ENCODE measurements at regions not wholly inside any gene's neighbourhood (a gene's known extent, or its start where the extent isn't known, plus 50 kb on each side); places are given as distances from the start of the nearest gene placed in this dataset.

DNA sequence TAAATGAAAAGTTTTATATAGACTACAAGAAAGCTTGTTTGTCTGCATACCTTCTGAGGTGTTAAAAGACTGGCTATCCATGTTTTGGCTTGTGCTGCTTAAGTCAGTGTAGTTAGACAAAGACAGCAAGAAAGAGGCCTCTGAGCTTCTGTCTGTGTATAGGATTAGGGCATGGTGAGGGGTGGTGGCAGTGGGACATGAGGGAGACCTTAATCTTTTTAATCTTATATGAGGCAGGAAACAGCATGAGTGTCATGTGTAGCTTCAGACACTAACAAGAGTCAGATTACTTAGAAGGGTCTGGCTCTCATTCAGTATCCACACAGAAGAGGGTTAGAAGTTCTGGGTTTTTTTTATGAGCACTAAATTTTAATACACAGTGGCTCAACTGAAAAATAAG, 213.3 kb downstream of the GABRG1 start:
- Histone ChIP-seq H3K36me3 (ENCODE audit: control insufficient read depth in 1 of 2, insufficient read depth in 2 of 2, low read length in 2 of 2) (no peaks in the 10 kb centered on the region), H3K27ac (ENCODE audit: low read length) (no peak overlapping the region), H3K4me3 (ENCODE audit: low read depth in 1 of 2, low read length in 2 of 2) (no peak overlapping the region), H3K4me1 (ENCODE audit: control insufficient read depth in 1 of 2, insufficient read depth in 2 of 2, low read length in 2 of 2) (no peaks in the 10 kb centered on the region), H3K9me3 (ENCODE audit: control insufficient read depth in 1 of 2, low read length in 2 of 2) (no peaks in the 10 kb centered on the region), H3K27me3 (ENCODE audit: low read depth, low read length) (no peaks in the 10 kb centered on the region)

- Histone ChIP-seq H3K27ac (ENCODE audit: low read length) (no peak overlapping the region), H3K4me1 (ENCODE audit: control insufficient read depth in 1 of 2, insufficient read depth in 2 of 2, low read length in 2 of 2) (no peaks in the 10 kb centered on the region), H3K4me3 (ENCODE audit: low read depth in 1 of 2, low read length in 2 of 2) (no peak overlapping the region), H3K36me3 (ENCODE audit: control insufficient read depth in 1 of 2, insufficient read depth in 2 of 2, low read length in 2 of 2) (no peaks in the 10 kb centered on the region), H3K27me3 (ENCODE audit: low read depth, low read length) (no peaks in the 10 kb centered on the region), H3K9me3 (ENCODE audit: control insufficient read depth in 1 of 2, low read length in 2 of 2) (no peaks in the 10 kb centered on the region)
Observed at GRCh38 chr4:45897946-45898585, 225.8 kb downstream of the GABRG1 start.

DNA sequence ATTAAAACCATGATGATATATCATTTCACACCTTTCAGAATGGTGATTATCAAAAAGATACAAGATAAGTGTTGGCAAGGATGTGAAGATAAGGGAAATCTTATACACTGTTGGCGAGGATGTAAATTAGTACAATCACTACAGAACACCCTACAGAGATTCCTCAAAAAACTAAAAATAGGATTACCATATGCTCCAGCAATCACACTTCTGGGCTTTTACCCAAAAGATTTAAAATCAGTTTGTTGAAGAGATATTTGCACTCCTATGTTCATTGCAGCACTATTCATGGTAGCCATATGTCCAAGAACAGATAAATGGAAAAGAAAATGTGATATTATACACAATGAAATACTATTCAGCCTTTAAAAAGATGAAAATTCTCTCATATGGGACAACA, 240.4 kb downstream of the GABRG1 start:
- H3K4me3 ChIP-seq (ENCODE audit: low read depth in 1 of 2, low read length in 2 of 2), result no peak overlapping the region
- H3K27ac ChIP-seq (ENCODE audit: low read length), result no peak overlapping the region
- no peaks in the 10 kb centered on the region for H3K36me3 ChIP-seq (ENCODE audit: control insufficient read depth in 1 of 2, insufficient read depth in 2 of 2, low read length in 2 of 2)
- no peaks in the 10 kb centered on the region for H3K4me1 ChIP-seq (ENCODE audit: control insufficient read depth in 1 of 2, insufficient read depth in 2 of 2, low read length in 2 of 2)
- H3K9me3 ChIP-seq (ENCODE audit: control insufficient read depth in 1 of 2, low read length in 2 of 2), result peaks cover 0 to 19% of the 10 kb centered on the region in 2 donors
- H3K27me3 ChIP-seq (ENCODE audit: low read depth, low read length), result no peaks in the 10 kb centered on the region

DNA sequence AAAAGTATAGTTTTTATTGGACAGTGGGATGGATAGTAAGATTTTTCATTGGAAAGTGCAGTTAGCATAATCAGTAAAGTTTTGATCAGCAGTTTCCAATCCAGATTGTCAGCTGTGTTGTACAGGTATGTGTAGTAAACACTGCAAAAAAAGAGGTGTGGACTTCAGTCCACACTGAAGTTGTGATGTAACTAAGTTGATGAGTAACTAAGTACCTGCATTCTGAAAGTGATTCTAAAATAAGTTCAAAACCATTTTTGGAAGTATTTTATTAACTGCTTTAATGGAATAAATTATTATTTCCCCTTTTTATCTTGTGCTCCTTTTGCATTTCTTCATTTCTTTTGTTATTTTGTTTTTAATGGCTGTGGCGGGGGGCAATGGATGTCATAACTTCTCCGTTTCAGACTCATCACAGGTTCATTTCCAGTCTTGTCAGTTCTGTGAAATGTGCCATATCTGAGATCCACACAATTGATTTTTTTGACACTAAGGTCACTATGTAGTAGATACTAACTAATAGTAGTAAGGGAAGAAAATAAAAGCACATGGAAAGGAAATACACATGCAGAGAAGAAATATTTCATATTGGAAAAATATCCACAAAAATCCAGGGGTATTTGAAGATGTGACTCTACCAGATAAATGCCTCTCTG, 247.5 kb downstream of the GABRG1 start:
- Histone ChIP-seq H3K9me3 (ENCODE audit: control insufficient read depth in 1 of 2, low read length in 2 of 2) (no peaks in the 10 kb centered on the region), H3K36me3 (ENCODE audit: control insufficient read depth in 1 of 2, insufficient read depth in 2 of 2, low read length in 2 of 2) (no peaks in the 10 kb centered on the region), H3K4me1 (ENCODE audit: control insufficient read depth in 1 of 2, insufficient read depth in 2 of 2, low read length in 2 of 2) (no peaks in the 10 kb centered on the region), H3K27ac (ENCODE audit: low read length) (no peak overlapping the region), H3K27me3 (ENCODE audit: low read depth, low read length) (no peaks in the 10 kb centered on the region), H3K4me3 (ENCODE audit: low read depth in 1 of 2, low read length in 2 of 2) (no peak overlapping the region)

DNA sequence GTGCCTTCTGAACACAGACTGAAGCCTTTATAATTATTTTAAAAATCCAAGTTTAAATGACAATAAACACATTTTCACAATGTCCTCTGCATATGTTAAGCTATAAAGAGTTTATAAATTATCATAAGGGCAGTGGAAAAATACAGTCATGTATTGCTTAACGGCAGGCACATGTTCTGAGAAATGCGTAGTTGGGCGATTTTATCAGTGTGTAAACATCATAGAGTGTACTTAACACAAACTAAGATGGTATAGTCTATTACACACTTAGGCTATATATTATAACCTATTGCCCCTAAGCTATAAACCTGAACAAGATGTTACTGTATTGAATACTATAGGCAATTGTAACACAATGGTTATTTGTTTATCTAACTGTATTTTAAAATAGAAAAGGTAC, 254.7 kb downstream of the GABRG1 start:
- no peak overlapping the region for H3K27ac ChIP-seq (ENCODE audit: low read length)
- H3K27me3 ChIP-seq (ENCODE audit: low read depth, low read length), result no peaks in the 10 kb centered on the region
- no peaks in the 10 kb centered on the region for H3K36me3 ChIP-seq (ENCODE audit: control insufficient read depth in 1 of 2, insufficient read depth in 2 of 2, low read length in 2 of 2)
- H3K4me1 ChIP-seq (ENCODE audit: control insufficient read depth in 1 of 2, insufficient read depth in 2 of 2, low read length in 2 of 2), result no peaks in the 10 kb centered on the region
- H3K4me3 ChIP-seq (ENCODE audit: low read depth in 1 of 2, low read length in 2 of 2), result no peak overlapping the region
- no peaks in the 10 kb centered on the region for H3K9me3 ChIP-seq (ENCODE audit: control insufficient read depth in 1 of 2, low read length in 2 of 2)

GRCh38 chr4:45865781-45866180, 258.1 kb downstream of the GABRG1 start:
- Histone ChIP-seq H3K36me3 (ENCODE audit: control insufficient read depth in 1 of 2, insufficient read depth in 2 of 2, low read length in 2 of 2) (no peaks in the 10 kb centered on the region), H3K27ac (ENCODE audit: low read length) (no peak overlapping the region), H3K9me3 (ENCODE audit: control insufficient read depth in 1 of 2, low read length in 2 of 2) (no peaks in the 10 kb centered on the region), H3K4me3 (ENCODE audit: low read depth in 1 of 2, low read length in 2 of 2) (no peak overlapping the region), H3K27me3 (ENCODE audit: low read depth, low read length) (no peaks in the 10 kb centered on the region), H3K4me1 (ENCODE audit: control insufficient read depth in 1 of 2, insufficient read depth in 2 of 2, low read length in 2 of 2) (no peaks in the 10 kb centered on the region)

- no peaks in the 10 kb centered on the region for H3K36me3 ChIP-seq (ENCODE audit: control insufficient read depth in 1 of 2, insufficient read depth in 2 of 2, low read length in 2 of 2)
- H3K27ac ChIP-seq (ENCODE audit: low read length), result no peak overlapping the region
- H3K9me3 ChIP-seq (ENCODE audit: control insufficient read depth in 1 of 2, low read length in 2 of 2), result peaks cover 0 to 8% of the 10 kb centered on the region in 2 donors
- no peaks in the 10 kb centered on the region for H3K4me1 ChIP-seq (ENCODE audit: control insufficient read depth in 1 of 2, insufficient read depth in 2 of 2, low read length in 2 of 2)
- no peaks in the 10 kb centered on the region for H3K27me3 ChIP-seq (ENCODE audit: low read depth, low read length)
- H3K4me3 ChIP-seq (ENCODE audit: low read depth in 1 of 2, low read length in 2 of 2), result no peak overlapping the region
Observed at GRCh38 chr4:45855857-45856256, 268.0 kb downstream of the GABRG1 start.

DNA sequence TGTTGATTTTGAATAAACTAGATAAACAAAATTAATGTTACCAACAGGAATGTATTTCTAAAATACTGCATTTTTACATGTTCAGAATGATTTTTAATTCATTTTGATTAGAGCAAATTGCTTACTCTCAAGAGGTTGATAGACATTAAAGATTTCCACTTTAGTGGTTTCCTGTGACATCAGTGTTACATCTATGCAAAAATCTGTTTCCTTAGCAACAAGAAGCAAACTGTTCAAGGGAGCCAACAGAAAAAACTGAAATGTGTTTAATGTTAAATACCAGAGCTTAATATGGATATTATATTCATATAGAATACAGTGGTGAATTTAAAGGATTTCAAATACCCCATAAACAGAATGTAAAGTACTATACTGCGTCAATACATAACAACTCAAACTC, 277.8 kb downstream of the GABRG1 start:
- Histone ChIP-seq H3K27me3 (ENCODE audit: low read depth, low read length) (no peaks in the 10 kb centered on the region), H3K27ac (ENCODE audit: low read length) (no peak overlapping the region), H3K4me1 (ENCODE audit: control insufficient read depth in 1 of 2, insufficient read depth in 2 of 2, low read length in 2 of 2) (no peaks in the 10 kb centered on the region), H3K36me3 (ENCODE audit: control insufficient read depth in 1 of 2, insufficient read depth in 2 of 2, low read length in 2 of 2) (no peaks in the 10 kb centered on the region), H3K4me3 (ENCODE audit: low read depth in 1 of 2, low read length in 2 of 2) (no peak overlapping the region), H3K9me3 (ENCODE audit: control insufficient read depth in 1 of 2, low read length in 2 of 2) (no peaks in the 10 kb centered on the region)

- Histone ChIP-seq H3K9me3 (ENCODE audit: control insufficient read depth in 1 of 2, low read length in 2 of 2) (no peaks in the 10 kb centered on the region), H3K36me3 (ENCODE audit: control insufficient read depth in 1 of 2, insufficient read depth in 2 of 2, low read length in 2 of 2) (no peaks in the 10 kb centered on the region), H3K27me3 (ENCODE audit: low read depth, low read length) (no peaks in the 10 kb centered on the region), H3K27ac (ENCODE audit: low read length) (no peak overlapping the region), H3K4me1 (ENCODE audit: control insufficient read depth in 1 of 2, insufficient read depth in 2 of 2, low read length in 2 of 2) (no peaks in the 10 kb centered on the region), H3K4me3 (ENCODE audit: low read depth in 1 of 2, low read length in 2 of 2) (no peak overlapping the region)
Observed at GRCh38 chr4:45841791-45842190, 282.1 kb downstream of the GABRG1 start.

DNA sequence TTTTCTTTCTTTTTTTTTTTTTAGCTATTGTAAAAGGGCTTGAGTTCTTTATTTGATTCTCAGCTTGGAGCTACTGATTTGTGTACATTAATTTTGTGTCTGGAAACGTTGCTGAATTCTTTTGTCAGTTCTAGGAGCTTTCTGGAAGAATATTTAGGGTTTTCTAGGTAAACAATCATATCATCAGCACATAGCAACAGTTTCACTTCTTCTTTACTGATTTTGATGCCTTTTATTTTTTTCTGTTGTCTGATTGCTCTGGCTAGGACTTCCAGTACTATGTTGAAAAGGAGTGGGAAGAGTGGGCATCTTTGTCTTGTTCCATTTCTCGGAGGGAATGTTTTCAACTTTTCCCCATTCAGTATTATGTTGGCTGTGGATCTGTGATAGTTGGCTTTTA, 292.2 kb downstream of the GABRG1 start:
- H3K27ac ChIP-seq (ENCODE audit: low read length), result no peak overlapping the region
- H3K36me3 ChIP-seq (ENCODE audit: control insufficient read depth in 1 of 2, insufficient read depth in 2 of 2, low read length in 2 of 2), result no peaks in the 10 kb centered on the region
- no peaks in the 10 kb centered on the region for H3K9me3 ChIP-seq (ENCODE audit: control insufficient read depth in 1 of 2, low read length in 2 of 2)
- H3K4me3 ChIP-seq (ENCODE audit: low read depth in 1 of 2, low read length in 2 of 2), result no peak overlapping the region
- H3K4me1 ChIP-seq (ENCODE audit: control insufficient read depth in 1 of 2, insufficient read depth in 2 of 2, low read length in 2 of 2), result no peaks in the 10 kb centered on the region
- no peaks in the 10 kb centered on the region for H3K27me3 ChIP-seq (ENCODE audit: low read depth, low read length)

GRCh38 chr4:45803994-45804393, 319.9 kb downstream of the GABRG1 start:
- Histone ChIP-seq H3K4me1 (ENCODE audit: control insufficient read depth in 1 of 2, insufficient read depth in 2 of 2, low read length in 2 of 2) (no peaks in the 10 kb centered on the region), H3K4me3 (ENCODE audit: low read depth in 1 of 2, low read length in 2 of 2) (no peak overlapping the region), H3K27me3 (ENCODE audit: low read depth, low read length) (no peaks in the 10 kb centered on the region), H3K27ac (ENCODE audit: low read length) (no peak overlapping the region), H3K36me3 (ENCODE audit: control insufficient read depth in 1 of 2, insufficient read depth in 2 of 2, low read length in 2 of 2) (no peaks in the 10 kb centered on the region), H3K9me3 (ENCODE audit: control insufficient read depth in 1 of 2, low read length in 2 of 2) (no peaks in the 10 kb centered on the region)

DNA sequence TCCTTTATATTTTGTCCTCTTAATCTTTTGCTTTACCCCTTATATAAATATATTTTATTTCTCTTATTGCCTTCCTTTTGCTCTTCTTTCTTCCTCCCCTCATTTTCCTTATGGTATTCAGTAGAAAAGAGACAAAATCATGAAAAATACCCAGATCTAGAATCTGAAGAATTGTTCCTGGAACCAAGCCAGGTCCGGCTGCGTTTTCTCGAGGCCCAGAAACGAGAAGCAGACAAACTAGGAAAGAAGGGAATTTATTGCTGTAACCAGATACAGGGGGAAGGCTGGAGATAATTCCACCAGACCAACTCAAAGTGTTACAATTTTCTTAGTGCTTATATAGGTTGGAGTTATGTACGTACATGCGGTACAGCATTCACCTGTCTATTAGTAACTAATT, 328.7 kb downstream of the GABRG1 start:
- H3K4me1 ChIP-seq (ENCODE audit: control insufficient read depth in 1 of 2, insufficient read depth in 2 of 2, low read length in 2 of 2), result peaks cover 0 to 8% of the 10 kb centered on the region in 2 donors
- H3K27me3 ChIP-seq (ENCODE audit: low read depth, low read length), result no peaks in the 10 kb centered on the region
- H3K27ac ChIP-seq (ENCODE audit: low read length), result no peak overlapping the region
- no peaks in the 10 kb centered on the region for H3K9me3 ChIP-seq (ENCODE audit: control insufficient read depth in 1 of 2, low read length in 2 of 2)
- H3K36me3 ChIP-seq (ENCODE audit: control insufficient read depth in 1 of 2, insufficient read depth in 2 of 2, low read length in 2 of 2), result no peaks in the 10 kb centered on the region
- no peak overlapping the region for H3K4me3 ChIP-seq (ENCODE audit: low read depth in 1 of 2, low read length in 2 of 2)
